ENCODE measurements at regions not wholly inside any gene's neighbourhood (a gene's known extent, or its start where the extent isn't known, plus 50 kb on each side); places are given as distances from the start of the nearest gene placed in this dataset.

- Histone ChIP-seq H3K14ac (ENCODE audit: low read length) (no peak overlapping the region), H2AFZ (ENCODE audit: low read length) (no peak overlapping the region), H3K9ac (ENCODE audit: low read depth, low read length, poor library complexity) (no peak overlapping the region), H3K4me3 (ENCODE audit: low read length in 2 of 2) (no peak overlapping the region), H3K27me3 (ENCODE audit: control insufficient read depth in 3 of 3, insufficient read depth in 3 of 3, low read depth in 1 of 3, low read length in 3 of 3) (no peaks in the 10 kb centered on the region), H2BK120ac (ENCODE audit: low read depth, low read length) (no peak overlapping the region), H4K91ac (ENCODE audit: low read depth, low read length, poor library complexity) (no peak overlapping the region), H3K36me3 (replicated peaks in 1 of 2; ENCODE audit: control insufficient read depth in 2 of 2, insufficient read depth in 2 of 2, low read length in 2 of 2) (no peaks in the 10 kb centered on the region), H3K23ac (ENCODE audit: low read depth, low read length, poor library complexity) (no peak overlapping the region), H2AK5ac (ENCODE audit: low read depth, low read length) (no peak overlapping the region), H3K4me1 (ENCODE audit: control insufficient read depth in 2 of 2, insufficient read depth in 1 of 2, low read depth in 1 of 2, low read length in 2 of 2) (no peaks in the 10 kb centered on the region), H3K9me3 (replicated peaks in 1 of 2; ENCODE audit: control insufficient read depth in 2 of 2, insufficient read depth in 1 of 2, low read depth in 1 of 2, low read length in 2 of 2) (peaks cover 0 to 2% of the 10 kb centered on the region in 2 donors), H3K4ac (ENCODE audit: low read length) (no peak overlapping the region), H3K4me2 (ENCODE audit: insufficient read depth, low read length, poor library complexity, severe bottlenecking) (no peak overlapping the region), H4K8ac (ENCODE audit: low read depth, low read length) (no peak overlapping the region), H2BK15ac (ENCODE audit: low read length) (no peak overlapping the region), H2BK12ac (ENCODE audit: low read length) (no peak overlapping the region), H2BK5ac (ENCODE audit: low read length) (no peak overlapping the region), H3K27ac (replicated peaks; ENCODE audit: low read length) (no peak overlapping the region), H3K79me1 (ENCODE audit: low read depth, low read length) (no peaks in the 10 kb centered on the region), H3K18ac (ENCODE audit: low read length) (no peak overlapping the region)
- no CpG with 5 or more reads among the region's 3 CpGs for WGBS, 2 donors (ENCODE audit: extremely low coverage in 2 of 2, insufficient read length in 2 of 2, insufficient replicate concordance in 1 of 2)
- no peak for DNase-seq (ENCODE audit: low spot score)
These were observed 762.4 kb downstream of the REEP3 start for GRCh38 chr10:64283621-64284020.

- Histone ChIP-seq H2AFZ (ENCODE audit: low read length) (no peak overlapping the region), H3K23ac (ENCODE audit: low read depth, low read length, poor library complexity) (no peak overlapping the region), H3K27ac (replicated peaks; ENCODE audit: low read length) (no peak overlapping the region), H3K9me3 (replicated peaks in 1 of 2; ENCODE audit: control insufficient read depth in 2 of 2, insufficient read depth in 1 of 2, low read depth in 1 of 2, low read length in 2 of 2) (no peaks in the 10 kb centered on the region), H2BK120ac (ENCODE audit: low read depth, low read length) (no peak overlapping the region), H4K8ac (ENCODE audit: low read depth, low read length) (no peak overlapping the region), H2AK5ac (ENCODE audit: low read depth, low read length) (no peak overlapping the region), H3K4ac (ENCODE audit: low read length) (no peak overlapping the region), H3K18ac (ENCODE audit: low read length) (no peak overlapping the region), H3K14ac (ENCODE audit: low read length) (no peak overlapping the region), H3K27me3 (ENCODE audit: control insufficient read depth in 3 of 3, insufficient read depth in 3 of 3, low read depth in 1 of 3, low read length in 3 of 3) (no peaks in the 10 kb centered on the region), H2BK5ac (ENCODE audit: low read length) (no peak overlapping the region), H3K4me3 (ENCODE audit: low read length in 2 of 2) (no peak overlapping the region), H3K9ac (ENCODE audit: low read depth, low read length, poor library complexity) (no peak overlapping the region), H4K91ac (ENCODE audit: low read depth, low read length, poor library complexity) (no peak overlapping the region), H3K4me2 (ENCODE audit: insufficient read depth, low read length, poor library complexity, severe bottlenecking) (no peak overlapping the region), H3K79me1 (ENCODE audit: low read depth, low read length) (no peaks in the 10 kb centered on the region), H2BK12ac (ENCODE audit: low read length) (no peak overlapping the region), H3K4me1 (ENCODE audit: control insufficient read depth in 2 of 2, insufficient read depth in 1 of 2, low read depth in 1 of 2, low read length in 2 of 2) (no peaks in the 10 kb centered on the region), H2BK15ac (ENCODE audit: low read length) (no peak overlapping the region), H3K36me3 (replicated peaks in 1 of 2; ENCODE audit: control insufficient read depth in 2 of 2, insufficient read depth in 2 of 2, low read length in 2 of 2) (no peaks in the 10 kb centered on the region)
- no peak for DNase-seq (ENCODE audit: low spot score)
- no CpG with 5 or more reads among the region's 2 CpGs for WGBS, 2 donors (ENCODE audit: extremely low coverage in 2 of 2, insufficient read length in 2 of 2, insufficient replicate concordance in 1 of 2)
These were observed 765.3 kb downstream of the REEP3 start for GRCh38 chr10:64286533-64286932.

- Histone ChIP-seq H2BK5ac (ENCODE audit: low read length) (no peak overlapping the region), H4K91ac (ENCODE audit: low read depth, low read length, poor library complexity) (no peak overlapping the region), H2BK15ac (ENCODE audit: low read length) (no peak overlapping the region), H2AFZ (ENCODE audit: low read length) (no peak overlapping the region), H3K14ac (ENCODE audit: low read length) (no peak overlapping the region), H2BK12ac (ENCODE audit: low read length) (no peak overlapping the region), H3K23ac (ENCODE audit: low read depth, low read length, poor library complexity) (no peak overlapping the region), H3K9me3 (replicated peaks in 1 of 2; ENCODE audit: control insufficient read depth in 2 of 2, insufficient read depth in 1 of 2, low read depth in 1 of 2, low read length in 2 of 2) (no peaks in the 10 kb centered on the region), H3K36me3 (replicated peaks in 1 of 2; ENCODE audit: control insufficient read depth in 2 of 2, insufficient read depth in 2 of 2, low read length in 2 of 2) (no peaks in the 10 kb centered on the region), H3K4me3 (ENCODE audit: low read length in 2 of 2) (no peak overlapping the region), H4K8ac (ENCODE audit: low read depth, low read length) (no peak overlapping the region), H3K4me1 (ENCODE audit: control insufficient read depth in 2 of 2, insufficient read depth in 1 of 2, low read depth in 1 of 2, low read length in 2 of 2) (no peaks in the 10 kb centered on the region), H2AK5ac (ENCODE audit: low read depth, low read length) (no peak overlapping the region), H2BK120ac (ENCODE audit: low read depth, low read length) (no peak overlapping the region), H3K4ac (ENCODE audit: low read length) (no peak overlapping the region), H3K27ac (replicated peaks; ENCODE audit: low read length) (no peak overlapping the region), H3K18ac (ENCODE audit: low read length) (no peak overlapping the region), H3K4me2 (ENCODE audit: insufficient read depth, low read length, poor library complexity, severe bottlenecking) (no peak overlapping the region), H3K79me1 (ENCODE audit: low read depth, low read length) (no peaks in the 10 kb centered on the region), H3K9ac (ENCODE audit: low read depth, low read length, poor library complexity) (no peak overlapping the region), H3K27me3 (ENCODE audit: control insufficient read depth in 3 of 3, insufficient read depth in 3 of 3, low read depth in 1 of 3, low read length in 3 of 3) (no peaks in the 10 kb centered on the region)
- WGBS, 2 donors (ENCODE audit: extremely low coverage in 2 of 2, insufficient read length in 2 of 2, insufficient replicate concordance in 1 of 2), result no CpG with 5 or more reads among the region's 1 CpG
- DNase-seq (ENCODE audit: low spot score), result no peak
These were observed 767.2 kb downstream of the REEP3 start for GRCh38 chr10:64288404-64288803.

- H2AK5ac ChIP-seq (ENCODE audit: low read depth, low read length), result no peak overlapping the region
- H2BK5ac ChIP-seq (ENCODE audit: low read length), result no peak overlapping the region
- H3K4me2 ChIP-seq (ENCODE audit: insufficient read depth, low read length, poor library complexity, severe bottlenecking), result no peak overlapping the region
- H4K91ac ChIP-seq (ENCODE audit: low read depth, low read length, poor library complexity), result no peak overlapping the region
- no peak overlapping the region for H3K4ac ChIP-seq (ENCODE audit: low read length)
- H3K23ac ChIP-seq (ENCODE audit: low read depth, low read length, poor library complexity), result no peak overlapping the region
- no peaks in the 10 kb centered on the region for H3K9me3 ChIP-seq (replicated peaks in 1 of 2; ENCODE audit: control insufficient read depth in 2 of 2, insufficient read depth in 1 of 2, low read depth in 1 of 2, low read length in 2 of 2)
- no peak overlapping the region for H3K18ac ChIP-seq (ENCODE audit: low read length)
- no peak overlapping the region for H2BK15ac ChIP-seq (ENCODE audit: low read length)
- no CpG with 5 or more reads among the region's 1 CpG for WGBS, 2 donors (ENCODE audit: extremely low coverage in 2 of 2, insufficient read length in 2 of 2, insufficient replicate concordance in 1 of 2)
- H3K27ac ChIP-seq (replicated peaks; ENCODE audit: low read length), result no peak overlapping the region
- no peak for DNase-seq (ENCODE audit: low spot score)
- H4K8ac ChIP-seq (ENCODE audit: low read depth, low read length), result no peak overlapping the region
- no peak overlapping the region for H3K14ac ChIP-seq (ENCODE audit: low read length)
- no peaks in the 10 kb centered on the region for H3K27me3 ChIP-seq (ENCODE audit: control insufficient read depth in 3 of 3, insufficient read depth in 3 of 3, low read depth in 1 of 3, low read length in 3 of 3)
- H2AFZ ChIP-seq (ENCODE audit: low read length), result no peak overlapping the region
- H3K9ac ChIP-seq (ENCODE audit: low read depth, low read length, poor library complexity), result no peak overlapping the region
- no peaks in the 10 kb centered on the region for H3K4me1 ChIP-seq (ENCODE audit: control insufficient read depth in 2 of 2, insufficient read depth in 1 of 2, low read depth in 1 of 2, low read length in 2 of 2)
- H3K79me1 ChIP-seq (ENCODE audit: low read depth, low read length), result no peaks in the 10 kb centered on the region
- no peak overlapping the region for H3K4me3 ChIP-seq (ENCODE audit: low read length in 2 of 2)
- no peak overlapping the region for H2BK120ac ChIP-seq (ENCODE audit: low read depth, low read length)
- H2BK12ac ChIP-seq (ENCODE audit: low read length), result no peak overlapping the region
- H3K36me3 ChIP-seq (replicated peaks in 1 of 2; ENCODE audit: control insufficient read depth in 2 of 2, insufficient read depth in 2 of 2, low read length in 2 of 2), result no peaks in the 10 kb centered on the region
These were observed 782.4 kb downstream of the REEP3 start for GRCh38 chr10:64303566-64303965.

Data from neuronal stem cell (in vitro differentiated cells).